ENCODE measurements at regions not wholly inside any gene's neighbourhood (a gene's known extent, or its start where the extent isn't known, plus 50 kb on each side); places are given as distances from the start of the nearest gene placed in this dataset.

GRCh38 chr20:51096582-51097267 is 73.8 kb upstream of the KCNG1 start:
- DNase-seq (ENCODE audit: low read depth), result no peak

GRCh38 chr20:51095633-51096521 is 73.0 kb upstream of the KCNG1 start:
- DNase-seq (ENCODE audit: low read depth), result no peak

- DNase-seq (ENCODE audit: low read depth), result no peak
These were observed 71.3 kb upstream of the KCNG1 start for GRCh38 chr20:51094221-51094620.

- no peak for DNase-seq (ENCODE audit: low read depth)
These were observed 70.4 kb upstream of the KCNG1 start for GRCh38 chr20:51093240-51093763.

GRCh38 chr20:51092338-51092737 is 69.4 kb upstream of the KCNG1 start:
- DNase-seq (ENCODE audit: low read depth), result peak; percentile 16

- DNase-seq (ENCODE audit: low read depth), result peak; percentile 21
These were observed 68.7 kb upstream of the KCNG1 start for GRCh38 chr20:51091406-51092195.

- DNase-seq (ENCODE audit: low read depth), result no peak
These were observed 66.9 kb upstream of the KCNG1 start for GRCh38 chr20:51089840-51090239.

GRCh38 chr20:51089272-51089781 is 66.4 kb upstream of the KCNG1 start:
- no peak for DNase-seq (ENCODE audit: low read depth)

GRCh38 chr20:51087266-51087665 is 64.4 kb upstream of the KCNG1 start:
- no peak for DNase-seq (ENCODE audit: low read depth)

- no peak for DNase-seq (ENCODE audit: low read depth)
These were observed 62.9 kb upstream of the KCNG1 start for GRCh38 chr20:51085769-51086168.

GRCh38 chr20:51084593-51085377 is 61.9 kb upstream of the KCNG1 start:
- no peak for DNase-seq (ENCODE audit: low read depth)

- no peak for DNase-seq (ENCODE audit: low read depth)
These were observed 60.5 kb upstream of the KCNG1 start for GRCh38 chr20:51083447-51083846.

- no peak for DNase-seq (ENCODE audit: low read depth)
These were observed 60.1 kb upstream of the KCNG1 start for GRCh38 chr20:51082988-51083387.

- DNase-seq (ENCODE audit: low read depth), result no peak
These were observed 57.6 kb upstream of the KCNG1 start for GRCh38 chr20:51080516-51080915.

GRCh38 chr20:51079488-51079887 is 56.6 kb upstream of the KCNG1 start:
- no peak for DNase-seq (ENCODE audit: low read depth)

- no peak for DNase-seq (ENCODE audit: low read depth)
These were observed 54.8 kb upstream of the KCNG1 start for GRCh38 chr20:51077686-51078060.

- no peak for DNase-seq (ENCODE audit: low read depth)
These were observed 54.1 kb upstream of the KCNG1 start for GRCh38 chr20:51076786-51077685.

- no peak for DNase-seq (ENCODE audit: low read depth)
These were observed 51.2 kb upstream of the KCNG1 start for GRCh38 chr20:51074062-51074461.
